GM21717 (cell line): ENCODE measurements at regions not wholly inside any gene's neighbourhood (a gene's known extent, or its start where the extent isn't known, plus 50 kb on each side); places are given as distances from the start of the nearest gene placed in this dataset.
"Not testable (repeated sequence)": the region's sequence is repeated elsewhere in the genome, so short reads cannot be mapped to it uniquely, and the experiment has no call there.

ENCODE experiments used
- ATAC-seq: cut with Tn5 transposase; IDR thresholded peaks from one replicate; pipeline ENCODE4 v1.9.1; 2021; ENCODE audit warnings: mild to moderate bottlenecking, moderate library complexity; ENCODE audit not compliant: unreplicated experiment

DNA sequence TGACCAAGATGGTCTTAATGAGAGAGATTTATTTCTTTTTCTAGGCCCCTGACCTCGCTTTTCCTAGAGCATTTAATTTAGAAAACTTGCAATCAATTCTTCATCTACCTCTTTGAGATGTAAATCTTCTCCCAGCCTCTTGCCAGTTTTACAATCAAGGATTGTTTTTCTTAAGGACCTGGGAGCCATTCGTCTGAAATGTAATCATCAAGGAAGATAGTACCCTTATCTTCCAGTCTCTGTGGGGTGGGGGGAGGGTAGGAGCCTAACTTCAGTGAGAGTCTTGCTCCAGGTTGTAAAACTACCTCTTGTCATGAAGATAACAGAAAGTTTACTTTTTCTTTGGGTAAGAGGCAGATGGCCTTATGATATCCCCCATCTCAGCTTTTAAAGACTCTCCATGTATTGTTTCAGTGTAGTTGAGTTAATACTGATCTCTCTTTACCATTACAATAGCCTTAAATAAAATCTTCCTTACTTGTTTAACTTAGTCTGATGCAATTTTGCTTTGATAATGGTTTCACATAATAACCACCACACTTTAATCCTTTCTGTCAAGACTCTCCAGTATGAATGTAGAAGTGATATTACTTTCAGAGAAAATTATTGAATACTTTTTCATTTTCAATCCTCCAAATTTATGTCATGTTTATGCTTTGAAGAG, 110.2 kb upstream of the CPHXL start:
- no peak for ATAC-seq

DNA sequence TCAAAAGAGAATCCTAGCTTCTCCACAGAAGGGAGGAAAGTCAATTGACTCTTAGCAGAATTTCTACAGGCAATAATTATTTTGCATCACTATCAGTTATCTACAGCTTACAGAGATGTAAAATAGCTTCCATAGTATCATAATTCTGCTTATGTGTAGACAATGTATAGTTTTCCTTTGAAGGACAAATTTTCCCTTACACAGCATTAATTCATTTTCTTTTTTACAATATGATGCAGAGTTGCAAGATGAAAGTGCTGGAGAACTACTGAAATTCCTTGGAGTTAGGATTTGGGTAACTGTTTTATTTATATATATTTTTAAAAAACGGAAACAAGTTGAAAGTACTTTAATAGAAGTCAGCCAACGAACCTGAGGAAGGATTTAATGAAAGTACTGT, 111.0 kb upstream of the CPHXL start:
- no peak for ATAC-seq

DNA sequence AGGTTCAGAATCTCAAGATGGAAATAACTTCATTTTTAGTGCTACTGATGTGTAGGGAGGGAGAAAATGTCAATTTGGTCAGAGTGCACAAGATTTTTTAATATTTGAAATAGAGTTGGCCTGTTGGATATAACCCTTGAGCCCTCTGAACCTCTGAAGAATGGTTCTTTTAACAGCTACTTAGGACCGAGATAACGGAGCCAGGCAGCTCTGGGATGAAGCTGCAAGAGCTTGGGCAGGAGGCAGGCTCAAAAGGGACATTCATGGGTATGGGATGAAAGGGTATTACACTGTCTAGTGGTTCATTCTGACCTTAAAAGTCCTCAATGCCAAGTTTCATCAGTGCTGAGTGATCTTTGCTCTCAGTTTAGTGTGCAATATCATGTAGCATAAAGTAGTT, 111.4 kb upstream of the CPHXL start:
- ATAC-seq: no peak

DNA sequence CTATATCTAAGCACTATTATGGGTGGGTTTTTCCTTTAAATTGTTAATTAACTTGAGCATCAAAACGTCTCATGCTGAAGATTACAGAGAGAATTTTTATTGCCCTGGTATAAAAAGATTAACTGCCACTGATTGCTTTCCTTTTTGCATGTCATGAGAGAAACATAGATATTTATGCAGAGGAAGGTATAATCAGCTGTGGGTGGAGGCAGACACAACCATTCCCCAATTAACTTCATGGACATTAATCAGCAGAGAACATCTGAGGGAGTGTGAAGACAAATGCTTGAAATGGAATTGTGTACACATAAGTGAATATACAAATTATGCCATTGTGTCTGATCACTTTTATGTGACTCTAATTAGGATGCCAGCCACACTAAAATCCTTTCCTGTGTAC, 115.2 kb upstream of the CPHXL start:
- ATAC-seq: no peak

DNA sequence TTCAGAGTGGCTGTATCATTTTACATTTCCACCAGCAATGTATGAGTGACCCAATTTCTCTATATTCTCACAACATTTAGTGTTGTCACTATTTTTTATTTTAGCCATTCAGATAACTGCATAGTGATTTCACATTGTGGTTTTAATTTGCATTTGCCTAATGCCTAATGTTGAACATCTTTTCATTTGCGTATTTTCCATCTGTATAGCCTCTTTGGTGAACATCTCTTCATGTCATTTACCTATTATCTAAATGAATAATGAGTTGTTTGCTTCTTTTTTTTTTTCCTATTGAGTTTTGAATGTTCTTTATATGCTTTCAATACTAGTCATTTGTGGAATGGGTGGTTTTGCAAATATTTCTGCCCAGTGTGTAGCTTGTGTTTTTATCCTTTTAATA, 120.9 kb upstream of the CPHXL start:
- ATAC-seq: no peak

DNA sequence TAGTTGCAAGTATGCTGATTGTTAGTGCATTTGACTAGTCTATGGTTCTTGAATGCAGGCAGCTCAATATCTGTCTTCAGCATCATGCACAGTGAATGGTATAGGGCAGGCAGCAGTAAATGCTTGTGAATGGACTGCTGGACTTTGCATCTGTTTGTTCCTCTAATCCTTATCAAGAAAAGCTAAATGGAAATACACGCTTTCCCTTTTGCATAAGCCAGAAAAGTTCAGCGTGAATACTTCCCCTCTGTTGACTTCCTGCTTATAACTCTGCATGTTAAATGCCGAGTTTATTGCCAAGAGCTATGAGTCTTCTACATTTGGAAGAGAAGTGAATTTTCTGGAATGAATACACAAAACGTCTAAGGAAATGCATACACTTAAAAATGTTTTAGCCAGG, 127.9 kb upstream of the CPHXL start:
- no peak for ATAC-seq

DNA sequence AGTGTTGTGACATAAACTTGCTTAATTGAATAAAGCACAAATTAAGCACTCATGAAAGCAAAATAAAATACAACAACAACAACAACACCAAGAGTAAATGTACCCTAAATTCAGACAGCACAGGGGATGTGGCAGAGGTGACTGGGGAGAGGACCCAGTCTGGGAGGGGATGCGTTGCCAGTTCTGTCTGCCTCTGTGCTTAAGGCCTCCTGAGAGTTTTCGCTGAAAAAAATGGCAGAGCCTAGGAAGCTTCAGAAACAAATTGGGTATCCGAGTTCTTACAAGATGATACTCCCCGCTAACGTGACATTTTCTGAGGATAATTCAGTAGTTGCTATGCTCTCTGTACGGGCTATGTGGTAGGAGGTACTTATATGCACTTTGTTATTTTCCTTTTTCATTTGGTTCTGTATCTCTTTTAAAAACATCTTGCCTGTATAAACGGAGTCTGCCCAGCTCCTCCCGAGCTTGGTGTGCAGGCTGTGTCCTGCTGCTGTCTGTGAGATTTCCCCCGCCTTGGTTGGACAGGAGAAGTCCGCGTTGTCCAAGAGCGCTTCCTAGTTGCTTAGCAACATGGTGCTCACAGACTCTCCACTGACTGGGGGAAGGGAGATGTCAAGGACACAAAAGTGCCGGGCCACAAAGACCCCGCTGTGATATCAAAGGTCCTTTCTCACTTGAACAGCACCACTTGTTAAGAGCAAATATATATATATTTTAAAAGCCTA, 134.2 kb upstream of the CPHXL start:
- ATAC-seq: no peak

DNA sequence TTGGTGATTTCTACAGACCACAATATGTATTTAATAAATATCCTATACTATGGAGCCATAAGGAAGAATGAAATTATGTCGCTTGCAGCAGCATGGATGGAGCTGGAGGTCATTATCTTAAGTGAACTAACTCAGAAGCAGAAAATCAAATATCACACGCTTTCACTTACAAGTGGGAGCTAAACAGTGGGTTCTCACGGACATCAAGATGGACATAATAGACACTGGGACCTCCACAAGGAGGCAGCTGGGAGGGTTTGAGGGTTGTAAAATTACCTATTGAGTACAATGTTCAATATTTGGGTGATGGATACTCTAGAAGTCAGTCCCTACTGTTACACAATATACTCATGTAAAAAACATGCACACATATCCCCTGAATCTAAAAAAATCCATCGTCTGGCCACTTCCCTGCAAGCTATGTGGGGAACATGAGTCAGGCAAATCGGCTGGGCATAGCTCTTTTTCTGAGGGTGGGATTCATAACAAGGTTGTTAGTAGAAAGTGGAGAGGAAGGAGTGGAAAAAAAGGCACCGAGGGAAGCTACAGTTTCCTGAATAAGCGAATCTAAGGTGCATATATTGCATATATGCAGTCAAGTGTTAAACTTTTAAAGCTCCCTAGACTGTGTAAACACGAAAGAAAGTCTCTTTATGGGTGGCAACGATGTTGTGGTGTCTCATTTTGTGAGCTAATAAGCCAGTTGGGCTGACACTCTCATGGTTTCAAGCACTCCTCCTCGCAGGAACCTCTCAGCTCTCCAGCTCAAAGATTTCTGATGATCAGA, 135.2 kb upstream of the CPHXL start:
- ATAC-seq: no peak

DNA sequence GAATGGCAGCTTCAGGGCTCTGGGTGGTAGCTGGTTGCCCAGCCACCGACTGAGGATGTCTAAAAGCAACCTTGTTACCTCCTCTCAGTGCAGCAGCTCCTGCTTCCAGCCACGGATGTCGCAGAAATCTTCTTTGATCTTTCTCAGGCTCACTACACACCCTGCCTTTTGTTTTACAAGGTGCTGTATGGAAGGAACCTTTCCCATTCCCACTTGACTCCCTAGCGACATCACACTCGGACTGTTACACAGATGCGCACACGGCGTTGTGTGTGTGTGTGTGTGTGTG, 135.8 kb upstream of the CPHXL start:
- ATAC-seq: no peak

DNA sequence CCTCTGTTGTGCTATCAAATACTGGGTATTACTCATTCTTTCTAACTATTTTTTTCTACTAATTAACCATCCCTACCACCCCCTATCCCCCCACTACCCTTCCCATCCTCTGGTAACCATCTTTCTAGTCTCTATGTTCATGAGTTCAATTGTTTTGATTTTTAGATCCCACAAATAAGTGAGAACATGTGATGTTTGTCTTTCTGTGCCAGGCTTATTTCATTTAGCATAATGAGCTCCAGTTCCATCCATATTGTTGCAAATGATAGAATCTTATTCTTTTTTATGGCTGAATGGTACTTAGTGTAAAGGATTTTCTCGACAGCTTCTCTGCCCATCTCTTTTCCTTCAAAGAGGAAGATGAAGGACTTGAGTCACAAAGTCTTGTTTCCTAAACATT, 138.0 kb upstream of the CPHXL start:
- ATAC-seq: no peak

DNA sequence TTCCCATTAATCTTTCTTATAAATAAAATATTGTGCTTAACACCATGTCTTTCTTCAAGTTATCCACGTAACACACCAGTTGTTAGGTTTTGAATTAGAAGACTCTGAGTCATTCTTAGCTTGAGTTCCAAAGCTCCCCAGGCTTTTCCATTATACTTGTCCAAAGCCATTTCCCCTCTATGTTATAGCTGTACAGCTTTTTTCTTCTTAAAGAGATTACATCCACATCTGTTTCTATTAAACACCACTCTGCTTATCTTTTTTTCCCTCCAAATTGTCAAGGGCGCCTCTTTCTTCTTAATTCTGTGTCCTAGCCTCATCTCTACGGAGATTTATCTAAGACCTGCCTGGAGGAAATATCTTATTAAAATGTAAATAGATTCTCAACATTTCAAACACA, 139.4 kb upstream of the CPHXL start:
- ATAC-seq: no peak

DNA sequence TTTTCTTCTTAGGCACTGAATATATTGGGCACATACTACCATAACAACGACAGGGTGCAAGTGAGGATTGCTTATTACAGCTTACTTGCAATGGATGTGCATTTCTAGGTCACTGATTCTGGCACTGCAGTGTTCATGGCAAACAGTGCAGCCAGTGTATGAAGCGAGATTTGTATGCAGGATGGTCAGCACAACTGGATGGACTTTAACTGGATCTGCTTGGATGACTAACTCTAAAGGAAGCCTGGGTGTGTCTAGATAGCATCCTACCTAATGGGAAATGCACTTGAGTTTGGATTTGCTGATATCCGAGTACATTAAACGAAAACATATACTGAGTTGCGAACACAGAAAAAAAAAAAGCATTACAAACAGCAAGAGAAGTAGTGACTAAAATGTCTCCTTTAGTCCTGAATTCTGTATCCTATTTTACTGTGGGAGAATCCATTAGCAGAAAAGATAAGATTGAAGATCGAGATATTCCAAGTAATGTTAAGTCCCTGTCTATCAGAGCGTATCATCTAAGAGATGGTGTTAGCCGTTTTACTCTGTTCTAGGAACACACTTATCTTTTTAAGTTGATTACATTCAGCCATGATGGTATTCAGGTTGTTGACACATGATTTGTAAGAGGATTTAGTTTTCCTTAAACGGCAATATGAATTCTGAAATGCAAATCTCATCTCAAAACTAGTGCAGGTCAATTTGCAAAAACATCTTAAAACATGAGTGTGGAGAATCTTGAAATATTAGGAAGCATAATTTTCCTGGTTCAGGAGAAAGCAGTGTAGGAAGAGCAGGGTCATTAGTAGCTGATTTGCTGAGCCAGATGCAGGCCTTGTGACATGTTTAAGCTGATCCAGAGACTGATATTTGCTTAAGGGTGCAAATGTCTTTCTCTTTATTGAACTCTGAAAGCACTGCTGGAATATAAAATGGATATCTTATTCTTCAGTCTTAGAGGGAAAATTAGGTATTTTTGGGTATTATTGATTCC, 142.6 kb upstream of the CPHXL start:
- no peak for ATAC-seq

DNA sequence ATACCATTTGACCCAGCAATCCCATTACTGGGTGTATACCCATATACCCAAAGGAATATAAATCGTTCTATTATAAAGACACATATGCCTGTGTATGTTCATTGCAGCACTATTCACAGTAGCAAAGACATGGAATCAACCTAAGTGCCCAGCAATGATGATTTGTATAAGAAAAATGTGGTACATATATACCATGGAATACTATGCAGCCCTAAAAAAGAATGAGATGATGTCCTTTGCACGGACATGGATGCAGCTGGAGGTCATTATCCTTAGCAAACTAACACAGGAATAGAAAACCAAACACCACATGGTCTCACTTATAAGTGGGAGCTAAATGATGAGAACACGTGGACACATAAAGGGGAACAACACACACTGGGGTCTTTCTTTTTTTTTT, 155.0 kb upstream of the CPHXL start:
- not testable (repeated sequence) for ATAC-seq

DNA sequence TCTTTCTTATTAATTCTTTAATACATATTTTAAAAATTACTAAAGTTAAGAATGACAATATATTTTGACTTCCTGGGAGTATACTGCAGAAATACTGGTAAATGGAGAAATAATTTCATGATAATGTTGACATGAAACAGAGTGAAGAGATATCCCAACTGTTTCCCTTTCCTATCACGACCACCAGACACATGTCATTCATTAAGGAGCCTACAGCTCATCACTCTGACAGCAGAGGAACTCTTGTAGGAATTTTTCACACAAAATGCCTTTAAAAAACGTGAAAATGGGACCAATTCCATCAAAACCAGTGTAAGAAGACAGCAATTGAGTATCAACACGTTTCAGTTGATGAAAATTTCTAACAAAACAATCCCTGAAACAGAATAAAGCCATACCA, 172.9 kb upstream of the CPHXL start:
- ATAC-seq: no peak

DNA sequence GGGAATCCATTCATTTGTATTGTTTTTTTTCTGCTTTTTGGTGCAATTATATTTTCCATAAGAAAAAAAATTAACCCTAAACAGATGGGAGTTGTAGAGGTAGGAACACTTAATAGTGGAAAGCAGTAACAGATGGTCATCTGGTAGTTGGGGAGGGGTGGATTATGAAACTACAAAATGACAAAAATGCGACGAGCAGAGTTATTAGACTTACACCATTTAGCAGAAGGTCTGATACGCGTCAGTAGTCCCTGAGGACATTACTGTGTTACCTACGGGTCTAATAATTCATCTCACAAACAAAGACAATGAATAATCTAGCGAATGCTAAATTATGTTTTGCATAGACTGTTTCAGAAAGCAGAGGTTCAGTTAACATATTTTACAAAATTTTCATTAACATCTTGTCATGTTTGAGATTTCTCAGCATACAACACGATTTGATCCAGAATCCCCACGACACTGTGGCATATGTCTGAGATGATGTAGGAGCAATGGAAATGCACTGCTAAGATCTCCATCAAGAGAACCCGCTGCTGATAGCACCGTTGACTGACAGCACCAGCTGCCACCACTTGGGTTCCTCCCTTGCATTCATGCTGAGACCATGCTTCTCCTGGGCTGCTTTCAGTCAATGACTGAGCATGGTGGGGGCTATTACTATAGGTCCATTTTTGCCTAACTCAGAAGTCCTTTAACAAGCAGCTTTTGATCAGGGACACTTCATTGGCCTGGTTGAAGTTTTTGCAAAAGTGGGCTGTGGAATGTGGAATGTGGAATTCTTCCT, 182.2 kb upstream of the CPHXL start:
- ATAC-seq: no peak

DNA sequence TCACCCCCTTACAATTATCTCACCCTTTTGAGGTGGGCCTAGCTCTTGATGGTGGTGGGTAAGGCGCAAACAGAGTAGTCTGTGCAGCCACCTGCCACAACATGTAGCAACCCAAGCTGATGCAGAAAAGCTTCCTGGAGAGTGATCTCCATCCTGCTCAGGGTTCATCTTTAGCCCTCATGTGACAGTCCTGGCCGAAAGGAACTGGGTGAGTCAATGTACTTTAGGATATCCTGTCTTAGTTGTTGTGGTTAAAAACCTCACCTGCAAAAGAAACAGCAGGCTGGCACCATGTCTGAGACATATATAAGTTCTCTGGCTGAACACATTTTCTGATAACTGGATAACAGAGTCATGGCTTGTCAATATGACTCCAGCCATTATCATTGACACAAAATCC, 183.5 kb upstream of the CPHXL start:
- no peak for ATAC-seq

DNA sequence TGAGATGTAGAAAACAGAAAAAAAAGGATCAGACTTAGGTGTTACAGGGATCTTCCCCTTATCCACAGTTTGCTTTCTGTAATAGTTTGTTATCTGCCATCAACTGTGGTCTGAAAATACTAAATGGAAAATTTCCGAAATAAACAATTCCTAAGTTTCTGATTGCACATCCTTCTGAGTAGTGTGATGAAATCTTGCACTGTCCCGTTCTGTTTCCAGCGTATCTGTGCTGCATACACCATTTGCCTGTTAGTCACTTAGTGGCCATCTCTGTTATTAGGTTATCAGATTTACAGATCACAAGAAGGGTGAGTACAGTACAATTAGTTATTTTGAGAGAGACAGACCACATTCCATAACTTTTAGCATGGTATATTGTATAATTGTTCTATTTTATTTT, 185.6 kb upstream of the CPHXL start:
- ATAC-seq: no peak

DNA sequence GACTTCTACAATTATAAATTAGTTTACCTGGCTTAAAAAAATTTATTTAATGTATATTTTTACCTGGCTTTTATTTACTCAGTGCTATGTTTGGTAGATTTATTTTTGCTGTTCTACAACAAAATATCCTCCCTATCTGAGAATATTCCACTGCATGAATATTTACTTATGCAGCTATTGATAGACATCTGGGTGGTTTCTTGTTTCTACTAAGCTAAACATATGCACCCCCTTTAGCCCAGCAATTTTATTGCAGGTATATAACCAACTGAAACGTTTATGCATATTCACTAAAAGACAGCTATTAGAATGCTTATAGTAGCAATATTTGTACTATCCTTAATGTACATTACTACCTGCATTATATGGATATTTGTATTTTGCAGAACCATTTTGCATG, 187.7 kb upstream of the CPHXL start:
- no peak for ATAC-seq

DNA sequence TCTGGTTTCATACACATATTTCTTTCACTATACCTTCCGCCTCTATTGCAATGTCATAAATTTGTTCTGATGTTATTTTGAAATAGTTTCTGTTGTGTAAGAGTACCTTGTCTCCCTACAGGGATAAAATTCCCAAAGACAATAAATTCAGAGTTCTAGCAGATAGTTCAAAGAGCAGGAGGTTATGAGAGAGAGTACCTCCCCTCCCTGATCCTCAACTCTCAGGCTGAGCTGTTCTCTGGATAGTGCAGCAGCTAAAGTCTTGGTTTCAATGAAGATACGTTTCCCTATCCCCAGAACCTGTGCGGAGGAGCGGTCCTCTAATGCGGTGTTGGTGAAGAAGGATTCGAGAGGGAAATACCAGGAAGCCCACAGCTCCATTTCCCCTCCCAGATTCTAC, 190.2 kb upstream of the CPHXL start:
- ATAC-seq: no peak

DNA sequence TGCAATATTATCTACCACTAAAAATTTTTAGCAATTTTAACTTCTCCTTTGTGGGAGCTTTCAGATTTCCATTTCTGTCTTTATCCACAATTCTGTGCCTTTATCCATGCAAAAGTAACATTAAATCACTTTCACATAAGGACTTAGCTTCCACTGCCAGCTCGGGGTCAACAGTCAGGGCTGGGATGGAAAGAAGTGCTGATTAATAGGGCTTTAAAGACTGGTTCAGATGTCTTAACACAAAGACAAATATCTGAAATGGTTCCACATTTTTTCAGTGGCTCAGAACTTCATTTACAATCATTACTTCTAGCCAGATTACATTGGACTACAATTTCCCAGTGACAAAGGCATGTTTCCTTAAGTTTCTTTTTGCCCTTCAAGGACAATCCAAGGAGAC, 191.8 kb upstream of the CPHXL start:
- ATAC-seq: no peak
